Mesendoderm (in vitro differentiated cells): ENCODE measurements at regions not wholly inside any gene's neighbourhood (a gene's known extent, or its start where the extent isn't known, plus 50 kb on each side); places are given as distances from the start of the nearest gene placed in this dataset.

Experiments
- DNase-seq: peaks from one replicate; pipeline ENCODE4 v3.0.0; 2013
- H2AK5ac ChIP-seq: 2 replicates; pipeline ENCODE4 v1.6.1; 2013; ENCODE audit warnings: low read length, inconsistent platforms
- H2BK120ac ChIP-seq: 2 replicates; pipeline ENCODE4 v1.6.1; 2013; ENCODE audit warnings: low read depth, mild to moderate bottlenecking, low read length, moderate library complexity, mixed read lengths
- H2BK15ac ChIP-seq: replicated peaks from 2 replicates; pipeline ENCODE4 v1.6.1; 2013; ENCODE audit warnings: low read depth, mild to moderate bottlenecking, moderate library complexity
- H2BK5ac ChIP-seq: 2 replicates; pipeline ENCODE4 v1.6.1; 2013; ENCODE audit warnings: low read length, inconsistent platforms
- H3K18ac ChIP-seq: 2 replicates; pipeline ENCODE4 v1.6.1; 2013; ENCODE audit warnings: mild to moderate bottlenecking, low read length, mixed read lengths
- H3K23ac ChIP-seq: one replicate; pipeline ENCODE4 v1.6.1; 2013; ENCODE audit warnings: low read length
- H3K27ac ChIP-seq: 2 replicates; pipeline ENCODE4 v1.5.1; 2013; ENCODE audit warnings: low read depth, mild to moderate bottlenecking, inconsistent platforms, low read length, moderate library complexity
- H3K27me3 ChIP-seq: 2 replicates; pipeline ENCODE4 v1.6.1; 2013; ENCODE audit warnings: low read length, control low read depth, mild to moderate bottlenecking, inconsistent platforms; ENCODE audit not compliant: insufficient read depth, poor library complexity
- H3K36me3 ChIP-seq: 2 replicates; pipeline ENCODE4 v1.6.1; 2013; ENCODE audit warnings: low read length, inconsistent platforms; ENCODE audit not compliant: control insufficient read depth, insufficient read depth
- H3K4ac ChIP-seq: one replicate; pipeline ENCODE4 v1.6.1; 2013; ENCODE audit warnings: low read depth, mild to moderate bottlenecking, low read length, moderate library complexity
- H3K4me1 ChIP-seq: 2 replicates; pipeline ENCODE4 v1.6.1; 2013; ENCODE audit warnings: low read depth, low read length, inconsistent platforms; ENCODE audit not compliant: control insufficient read depth
- H3K4me2 ChIP-seq: 2 replicates; pipeline ENCODE4 v1.6.1; 2013; ENCODE audit warnings: low read length
- H3K4me3 ChIP-seq: 2 replicates; pipeline ENCODE4 v1.5.1; 2013; ENCODE audit warnings: mild to moderate bottlenecking, low read length
- H3K56ac ChIP-seq: one replicate; pipeline ENCODE4 v1.6.1; 2013; ENCODE audit warnings: low read length
- H3K79me1 ChIP-seq: 2 replicates; pipeline ENCODE4 v1.6.1; 2013; ENCODE audit warnings: low read length, inconsistent platforms
- H3K79me2 ChIP-seq: 2 replicates; pipeline ENCODE4 v1.6.1; 2013; ENCODE audit warnings: mild to moderate bottlenecking, low read length; ENCODE audit not compliant: control insufficient read depth, insufficient read depth
- H3K9ac ChIP-seq: 2 replicates; pipeline ENCODE4 v1.6.1; 2013; ENCODE audit warnings: low read length, inconsistent platforms
- H4K5ac ChIP-seq: one replicate; pipeline ENCODE4 v1.6.1; 2013; ENCODE audit warnings: low read length
- H4K8ac ChIP-seq: one replicate; pipeline ENCODE4 v1.6.1; 2013; ENCODE audit warnings: low read depth, mild to moderate bottlenecking, control low read depth, low read length, moderate library complexity
- WGBS: extraction: QIAGEN DNeasy Blood & Tissue Kit; methylation state at CpG from one replicate; pipeline ENCODE4 v1.1.7; 2013; ENCODE audit warnings: low lambda C conversion rate, missing lambda C conversion rate; ENCODE audit not compliant: insufficient coverage; ENCODE audit errors: extremely low coverage; 5-methylcytosine and 5-hydroxymethylcytosine counted together

GRCh38 chr14:97564334-97564733 lies 767.2 kb downstream of the VRK1 start:
- H3K27me3 ChIP-seq, result no peaks in the 10 kb centered on the region

GRCh38 chr14:97571201-97571600 lies 774.0 kb downstream of the VRK1 start:
- DNase-seq, result no peak
- Histone ChIP-seq H2AK5ac (no peak overlapping the region), H3K36me3 (no peaks in the 10 kb centered on the region), H3K4ac (no peak overlapping the region), H3K4me3 (no peak overlapping the region), H3K9ac (no peak overlapping the region), H2BK15ac (no peak overlapping the region), H3K79me2 (no peaks in the 10 kb centered on the region), H3K18ac (no peak overlapping the region), H4K8ac (no peak overlapping the region), H4K5ac (no peak overlapping the region), H2BK5ac (no peak overlapping the region), H3K27me3 (no peaks in the 10 kb centered on the region), H3K56ac (no peak overlapping the region), H3K4me1 (no peaks in the 10 kb centered on the region), H3K23ac (no peak overlapping the region), H2BK120ac (no peak overlapping the region), H3K4me2 (no peak overlapping the region), H3K27ac (no peak overlapping the region), H3K79me1 (no peaks in the 10 kb centered on the region)
- WGBS, result no CpG with 5 or more reads among the region's 5 CpGs

More at GRCh38 chr14:97564334-97564733, 767.2 kb downstream of the VRK1 start:
- no peak for DNase-seq
- H3K18ac ChIP-seq, result no peak overlapping the region
- no peak overlapping the region for H3K4me3 ChIP-seq
- no peak overlapping the region for H4K8ac ChIP-seq
- H3K4ac ChIP-seq, result no peak overlapping the region
- no peak overlapping the region for H2BK5ac ChIP-seq
- no peak overlapping the region for H2AK5ac ChIP-seq
- H3K23ac ChIP-seq, result no peak overlapping the region
- H2BK120ac ChIP-seq, result no peak overlapping the region
- no CpG with 5 or more reads among the region's 3 CpGs for WGBS
- no peak overlapping the region for H2BK15ac ChIP-seq
- no peak overlapping the region for H3K9ac ChIP-seq
- H3K79me1 ChIP-seq, result no peaks in the 10 kb centered on the region
- no peak overlapping the region for H3K4me2 ChIP-seq
- H3K27ac ChIP-seq, result no peak overlapping the region
- H3K79me2 ChIP-seq, result no peaks in the 10 kb centered on the region
- no peaks in the 10 kb centered on the region for H3K36me3 ChIP-seq
- no peaks in the 10 kb centered on the region for H3K4me1 ChIP-seq
- no peak overlapping the region for H4K5ac ChIP-seq
- no peak overlapping the region for H3K56ac ChIP-seq

- no peaks in the 10 kb centered on the region for H3K79me1 ChIP-seq
- H3K4me2 ChIP-seq, result no peak overlapping the region
- H3K27me3 ChIP-seq, result no peaks in the 10 kb centered on the region
- H3K9ac ChIP-seq, result no peak overlapping the region
- no peaks in the 10 kb centered on the region for H3K79me2 ChIP-seq
- DNase-seq, result no peak
- no peaks in the 10 kb centered on the region for H3K36me3 ChIP-seq
- H2BK5ac ChIP-seq, result no peak overlapping the region
- no peak overlapping the region for H2AK5ac ChIP-seq
- H2BK15ac ChIP-seq, result no peak overlapping the region
- no peak overlapping the region for H3K4me3 ChIP-seq
- no peak overlapping the region for H3K4ac ChIP-seq
- H2BK120ac ChIP-seq, result no peak overlapping the region
- no peak overlapping the region for H3K23ac ChIP-seq
- no peaks in the 10 kb centered on the region for H3K4me1 ChIP-seq
- WGBS, result no CpG with 5 or more reads among the region's 5 CpGs
- no peak overlapping the region for H3K27ac ChIP-seq
- H4K5ac ChIP-seq, result no peak overlapping the region
- H4K8ac ChIP-seq, result no peak overlapping the region
- no peak overlapping the region for H3K56ac ChIP-seq
- H3K18ac ChIP-seq, result no peak overlapping the region
These were observed 774.8 kb downstream of the VRK1 start for GRCh38 chr14:97571866-97572555.

GRCh38 chr14:97572583-97573458 lies 775.6 kb downstream of the VRK1 start:
- Histone ChIP-seq H2BK15ac (no peak overlapping the region), H2BK5ac (no peak overlapping the region), H3K4me3 (no peak overlapping the region), H3K79me1 (no peaks in the 10 kb centered on the region), H3K56ac (no peak overlapping the region), H4K5ac (no peak overlapping the region), H3K23ac (no peak overlapping the region), H3K27me3 (no peaks in the 10 kb centered on the region), H2AK5ac (no peak overlapping the region), H3K4ac (no peak overlapping the region), H3K18ac (no peak overlapping the region), H4K8ac (no peak overlapping the region), H3K79me2 (no peaks in the 10 kb centered on the region), H3K4me1 (no peaks in the 10 kb centered on the region), H3K36me3 (no peaks in the 10 kb centered on the region), H3K9ac (no peak overlapping the region), H2BK120ac (no peak overlapping the region), H3K4me2 (no peak overlapping the region), H3K27ac (no peak overlapping the region)
- WGBS, result no CpG with 5 or more reads among the region's 19 CpGs
- DNase-seq, result no peak

- DNase-seq, result no peak
- Histone ChIP-seq H3K79me2 (no peaks in the 10 kb centered on the region), H3K18ac (no peak overlapping the region), H4K5ac (no peak overlapping the region), H4K8ac (no peak overlapping the region), H3K27me3 (no peaks in the 10 kb centered on the region), H3K4ac (no peak overlapping the region), H3K56ac (no peak overlapping the region), H2BK15ac (no peak overlapping the region), H2BK120ac (no peak overlapping the region), H3K79me1 (no peaks in the 10 kb centered on the region), H3K9ac (no peak overlapping the region), H3K4me1 (no peaks in the 10 kb centered on the region), H2BK5ac (no peak overlapping the region), H2AK5ac (no peak overlapping the region), H3K36me3 (no peaks in the 10 kb centered on the region), H3K23ac (no peak overlapping the region), H3K4me2 (no peak overlapping the region), H3K27ac (no peak overlapping the region), H3K4me3 (no peak overlapping the region)
- no CpG with 5 or more reads among the region's 6 CpGs for WGBS
These were observed 778.5 kb downstream of the VRK1 start for GRCh38 chr14:97575677-97576076.
